ENCODE measurements at regions not wholly inside any gene's neighbourhood (a gene's known extent, or its start where the extent isn't known, plus 50 kb on each side); places are given as distances from the start of the nearest gene placed in this dataset.

- TF ChIP-seq CTCF (IDR thresholded peaks at IDR 0.05) = no peak
- intact Hi-C loops (cut with DNase I) = no loop called here
- H3K4me3 ChIP-seq = no peak overlapping the region
Measured at GRCh38 chr11:121748068-121748467, 295.3 kb upstream of the SORL1-AS1 start.

GRCh38 chr11:121743285-121743684 lies 290.5 kb upstream of the SORL1-AS1 start:
- TF ChIP-seq CTCF (IDR thresholded peaks at IDR 0.05) = no peak
- no peak overlapping the region for H3K4me3 ChIP-seq
- H3K36me3 ChIP-seq = no peaks in the 10 kb centered on the region
- H3K9me3 ChIP-seq = no peaks in the 10 kb centered on the region
- no peaks in the 10 kb centered on the region for H3K27me3 ChIP-seq
- no peaks in the 10 kb centered on the region for H3K4me1 ChIP-seq
- no peak overlapping the region for H3K27ac ChIP-seq
- intact Hi-C loops (cut with DNase I) = no loop called here
- DNase-seq = no peak
- no peak overlapping the region for H3K9ac ChIP-seq (ENCODE audit: low read depth in 2 of 2, low read length in 2 of 2)

More at GRCh38 chr11:121748068-121748467, 295.3 kb upstream of the SORL1-AS1 start:
- no peaks in the 10 kb centered on the region for H3K4me1 ChIP-seq
- H3K36me3 ChIP-seq = no peaks in the 10 kb centered on the region
- no peak for DNase-seq
- H3K27me3 ChIP-seq = no peaks in the 10 kb centered on the region
- H3K27ac ChIP-seq = no peak overlapping the region
- no peaks in the 10 kb centered on the region for H3K9me3 ChIP-seq
- H3K9ac ChIP-seq (ENCODE audit: low read depth in 2 of 2, low read length in 2 of 2) = no peak overlapping the region

- no peaks in the 10 kb centered on the region for H3K36me3 ChIP-seq
- H3K4me1 ChIP-seq = no peaks in the 10 kb centered on the region
- H3K27me3 ChIP-seq = no peaks in the 10 kb centered on the region
- DNase-seq = peak; percentile 27
- TF ChIP-seq CTCF (IDR thresholded peaks at IDR 0.05) = no peak
- intact Hi-C loops (cut with DNase I) = no loop called here
- H3K9me3 ChIP-seq = no peaks in the 10 kb centered on the region
- no peak overlapping the region for H3K4me3 ChIP-seq
- H3K27ac ChIP-seq = peak overlapping the region; percentile 46
- H3K9ac ChIP-seq (ENCODE audit: low read depth in 2 of 2, low read length in 2 of 2) = no peak overlapping the region
Measured at GRCh38 chr11:121741761-121742361, 289.1 kb upstream of the SORL1-AS1 start.

- Histone ChIP-seq H3K27me3 (no peaks in the 10 kb centered on the region), H3K27ac (peak overlapping the region; percentile 46), H3K36me3 (no peaks in the 10 kb centered on the region), H3K4me3 (no peak overlapping the region), H3K4me1 (no peaks in the 10 kb centered on the region), H3K9ac (ENCODE audit: low read depth in 2 of 2, low read length in 2 of 2) (no peak overlapping the region), H3K9me3 (no peaks in the 10 kb centered on the region)
- no peak for TF ChIP-seq CTCF (IDR thresholded peaks at IDR 0.05)
- intact Hi-C loops (cut with DNase I) = no loop called here
- no peak for DNase-seq
Measured at GRCh38 chr11:121741351-121741760, 288.6 kb upstream of the SORL1-AS1 start.

- intact Hi-C loops (cut with DNase I) = no loop called here
Measured at GRCh38 chr11:121740902-121741301, 288.1 kb upstream of the SORL1-AS1 start.

More at GRCh38 chr11:121740902-121741301, 288.1 kb upstream of the SORL1-AS1 start:
- DNase-seq = no peak
- Histone ChIP-seq H3K9me3 (no peaks in the 10 kb centered on the region), H3K27ac (peak overlapping the region; percentile 46), H3K4me3 (no peak overlapping the region), H3K36me3 (no peaks in the 10 kb centered on the region), H3K27me3 (no peaks in the 10 kb centered on the region), H3K9ac (ENCODE audit: low read depth in 2 of 2, low read length in 2 of 2) (no peak overlapping the region), H3K4me1 (no peaks in the 10 kb centered on the region)
- TF ChIP-seq CTCF (IDR thresholded peaks at IDR 0.05) = no peak

Data from colonic mucosa (tissue), 4 donors.